Neural progenitor cell (in vitro differentiated cells): ENCODE measurements at regions not wholly inside any gene's neighbourhood (a gene's known extent, or its start where the extent isn't known, plus 50 kb on each side); places are given as distances from the start of the nearest gene placed in this dataset.

Experiments
- EZH2 ChIP-seq: fragments of 200-600 bp; sonication (generic); IDR thresholded peaks from 2 replicates; pipeline ENCODE4 v1.6.1; 2017; ENCODE audit warnings: antibody characterized with exemption, mild to moderate bottlenecking, moderate library complexity
- EZH2phosphoT487 ChIP-seq: fragments of 200-600 bp; sonication (generic); IDR thresholded peaks from 2 replicates; pipeline ENCODE4 v1.6.1; 2017; ENCODE audit warnings: antibody characterized with exemption
- TF ChIP-seq, protein P1 (sequence below): fragments of 200-600 bp; sonication (generic); IDR thresholded peaks from 2 replicates; pipeline ENCODE4 v1.5.1; 2017; ENCODE audit warnings: antibody characterized with exemption, mild to moderate bottlenecking

GRCh38 chr15:66876421-66876730 lies 174.3 kb downstream of the SMAD6 start:
- TF ChIP-seq, protein P1, sequence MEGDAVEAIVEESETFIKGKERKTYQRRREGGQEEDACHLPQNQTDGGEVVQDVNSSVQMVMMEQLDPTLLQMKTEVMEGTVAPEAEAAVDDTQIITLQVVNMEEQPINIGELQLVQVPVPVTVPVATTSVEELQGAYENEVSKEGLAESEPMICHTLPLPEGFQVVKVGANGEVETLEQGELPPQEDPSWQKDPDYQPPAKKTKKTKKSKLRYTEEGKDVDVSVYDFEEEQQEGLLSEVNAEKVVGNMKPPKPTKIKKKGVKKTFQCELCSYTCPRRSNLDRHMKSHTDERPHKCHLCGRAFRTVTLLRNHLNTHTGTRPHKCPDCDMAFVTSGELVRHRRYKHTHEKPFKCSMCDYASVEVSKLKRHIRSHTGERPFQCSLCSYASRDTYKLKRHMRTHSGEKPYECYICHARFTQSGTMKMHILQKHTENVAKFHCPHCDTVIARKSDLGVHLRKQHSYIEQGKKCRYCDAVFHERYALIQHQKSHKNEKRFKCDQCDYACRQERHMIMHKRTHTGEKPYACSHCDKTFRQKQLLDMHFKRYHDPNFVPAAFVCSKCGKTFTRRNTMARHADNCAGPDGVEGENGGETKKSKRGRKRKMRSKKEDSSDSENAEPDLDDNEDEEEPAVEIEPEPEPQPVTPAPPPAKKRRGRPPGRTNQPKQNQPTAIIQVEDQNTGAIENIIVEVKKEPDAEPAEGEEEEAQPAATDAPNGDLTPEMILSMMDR, result no peak
- no peak for TF ChIP-seq EZH2
- no peak for TF ChIP-seq EZH2phosphoT487
